GM23338 (cell line): ENCODE measurements at regions not wholly inside any gene's neighbourhood (a gene's known extent, or its start where the extent isn't known, plus 50 kb on each side); places are given as distances from the start of the nearest gene placed in this dataset.

Experiments used
- ATAC-seq: fragments of 200-7000 bp; cut with Tn5 transposase; 3 replicates; pipeline ENCODE4 v1.9.1; 2020
- DNase-seq: peaks from one replicate; pipeline ENCODE4 v3.0.0-alpha.2; 2015; ENCODE audit warnings: low spot score
- H2AFZ ChIP-seq: fragments of 200-600 bp; sonication (generic); 2 replicates; pipeline ENCODE4 v1.8.0; 2016; ENCODE audit warnings: antibody characterized with exemption, mild to moderate bottlenecking, moderate library complexity
- H3F3A ChIP-seq: fragments of 200-600 bp; sonication (generic); replicated peaks from 2 replicates; pipeline ENCODE4 v1.8.0; 2017; ENCODE audit warnings: antibody characterized with exemption, mixed run types, low read depth
- H3K27ac ChIP-seq: fragments of 200-600 bp; sonication (generic); 2 replicates; pipeline ENCODE4 v1.6.1; 2016; ENCODE audit warnings: low read depth
- H3K27me3 ChIP-seq: fragments of 200-600 bp; sonication (generic); 2 replicates; pipeline ENCODE4 v1.8.0; 2016; ENCODE audit warnings: mild to moderate bottlenecking, mixed run types, moderate library complexity; ENCODE audit not compliant: insufficient read depth
- H3K36me3 ChIP-seq: fragments of 200-600 bp; sonication (generic); 2 replicates; pipeline ENCODE4 v1.8.0; 2016; ENCODE audit warnings: mild to moderate bottlenecking; ENCODE audit not compliant: insufficient read depth
- H3K4me1 ChIP-seq: fragments of 200-600 bp; sonication (generic); 2 replicates; pipeline ENCODE4 v1.8.0; 2016; ENCODE audit warnings: mild to moderate bottlenecking, moderate library complexity; ENCODE audit not compliant: insufficient read depth
- H3K4me2 ChIP-seq: fragments of 200-600 bp; sonication (generic); 2 replicates; pipeline ENCODE4 v1.7.1; 2017; ENCODE audit warnings: mixed run types
- H3K4me3 ChIP-seq: fragments of 200-600 bp; sonication (generic); 2 replicates; pipeline ENCODE4 v1.6.1; 2016; ENCODE audit warnings: mixed run types
- H3K79me2 ChIP-seq: fragments of 200-600 bp; sonication (generic); replicated peaks from 2 replicates; pipeline ENCODE4 v1.8.0; 2017; ENCODE audit warnings: mild to moderate bottlenecking; ENCODE audit not compliant: insufficient read depth
- H3K9me2 ChIP-seq: fragments of 200-600 bp; sonication (generic); 2 replicates; pipeline ENCODE4 v1.8.0; 2017; ENCODE audit not compliant: insufficient read depth
- H4K20me1 ChIP-seq: fragments of 200-600 bp; sonication (generic); replicated peaks from 2 replicates; pipeline ENCODE4 v1.8.0; 2017; ENCODE audit warnings: mild to moderate bottlenecking; ENCODE audit not compliant: insufficient read depth
- H3K27ac Mint-ChIP-seq: 2 replicates; pipeline ENCODE4 v1.8.0; 2020; ENCODE audit warnings: inconsistent platforms, mild to moderate bottlenecking, moderate library complexity, mixed read lengths
- H3K27me3 Mint-ChIP-seq: 3 replicates; pipeline ENCODE4 v1.8.0; 2022; ENCODE audit warnings: low read depth, mild to moderate bottlenecking, moderate library complexity, mixed read lengths, inconsistent platforms; ENCODE audit not compliant: insufficient read depth, poor library complexity
- H3K36me3 Mint-ChIP-seq: 3 replicates; pipeline ENCODE4 v1.8.0; 2021; ENCODE audit warnings: low read depth, mild to moderate bottlenecking, inconsistent platforms, moderate library complexity, mixed read lengths
- H3K4me1 Mint-ChIP-seq: 3 replicates; pipeline ENCODE4 v1.8.0; 2020; ENCODE audit warnings: mild to moderate bottlenecking, inconsistent platforms, mixed read lengths
- H3K4me3 Mint-ChIP-seq: 3 replicates; pipeline ENCODE4 v1.8.0; 2021; ENCODE audit warnings: moderate library complexity, mild to moderate bottlenecking, inconsistent platforms, mixed read lengths
- H3K9me3 Mint-ChIP-seq: 3 replicates; pipeline ENCODE4 v1.8.0; 2020; ENCODE audit warnings: moderate library complexity, mild to moderate bottlenecking, inconsistent platforms, mixed read lengths
- CREB1 ChIP-seq: fragments of 250-450 bp; sonication (Bioruptor Pico); IDR thresholded peaks from 2 replicates; pipeline ENCODE4 v1.5.0; 2020; ENCODE audit warnings: low read depth, mild to moderate bottlenecking, moderate library complexity
- CTCF ChIP-seq, 2 experiments: fragments of 200-600 bp in 1 of 2; sonication (generic) in 1 of 2; conservative IDR thresholded peaks; 2 replicates each; pipeline versions ENCODE4 v1.5.1 to v1.6.1; 2016 to 2017; ENCODE audit warnings: antibody characterized with exemption in 2 of 2, low read depth in 2 of 2, mild to moderate bottlenecking in 2 of 2, moderate library complexity in 1 of 2
- ETS1 ChIP-seq: IDR thresholded peaks from 2 replicates; pipeline ENCODE4 v1.6.1; 2016; ENCODE audit warnings: antibody characterized with exemption
- EZH2 ChIP-seq: fragments of 200-600 bp; sonication (generic); IDR thresholded peaks from one replicate; pipeline ENCODE4 v1.8.0; 2017; ENCODE audit warnings: antibody characterized with exemption, mild to moderate bottlenecking, low read depth; ENCODE audit not compliant: unreplicated experiment
- EZH2phosphoT487 ChIP-seq: fragments of 200-600 bp; sonication (generic); IDR thresholded peaks from one replicate; pipeline ENCODE4 v1.8.1; 2018; ENCODE audit warnings: antibody characterized with exemption; ENCODE audit not compliant: unreplicated experiment
- JUNB ChIP-seq: IDR thresholded peaks from one replicate; pipeline ENCODE4 v1.6.1; 2016; ENCODE audit warnings: antibody characterized with exemption; ENCODE audit not compliant: unreplicated experiment
- NANOG ChIP-seq: IDR thresholded peaks from 2 replicates; pipeline ENCODE4 v1.6.1; 2016; ENCODE audit warnings: antibody characterized with exemption, borderline replicate concordance
- POLR2AphosphoS5 ChIP-seq: IDR thresholded peaks from 2 replicates; pipeline ENCODE4 v1.6.1; 2016; ENCODE audit warnings: antibody characterized with exemption, low read depth
- REST ChIP-seq: IDR thresholded peaks from one replicate; pipeline ENCODE4 v1.6.1; 2018; ENCODE audit warnings: antibody characterized with exemption; ENCODE audit not compliant: unreplicated experiment
- STAT1 ChIP-seq: IDR thresholded peaks from one replicate; pipeline ENCODE4 v1.6.1; 2016; ENCODE audit warnings: antibody characterized with exemption; ENCODE audit not compliant: unreplicated experiment
- ZNF114 ChIP-seq: fragments of 250-450 bp; sonication (Bioruptor Pico); IDR thresholded peaks from 2 replicates; pipeline ENCODE4 v1.5.0; 2020; ENCODE audit warnings: mild to moderate bottlenecking, moderate library complexity
- ZNF331 ChIP-seq: fragments of 250-450 bp; sonication (Bioruptor Pico); IDR thresholded peaks from 2 replicates; pipeline ENCODE4 v1.5.0; 2020; ENCODE audit warnings: low read depth, mild to moderate bottlenecking, moderate library complexity
- ZNF462 ChIP-seq: fragments of 250-450 bp; sonication (Bioruptor Pico); IDR thresholded peaks from 2 replicates; pipeline ENCODE4 v1.5.0; 2020; ENCODE audit warnings: mild to moderate bottlenecking, moderate library complexity

GRCh38 chr4:114146947-114147618 is 167.6 kb upstream of the ARSJ start:
- Mint-ChIP-seq H3K4me3 (no peak overlapping the region), H3K9me3 (peaks cover 10% of the 10 kb centered on the region; the same call in 1 of the 3 replicates), H3K36me3 (peaks cover 2% of the 10 kb centered on the region; the same call in 1 of the 3 replicates), H3K4me1 (peaks cover 8% of the 10 kb centered on the region; the same call in 1 of the 3 replicates), H3K27ac (peak overlapping the region; percentile 41; the same call in 1 of the 2 replicates), H3K27me3 (no peaks in the 10 kb centered on the region)
- Histone ChIP-seq H3K4me1 (no peaks in the 10 kb centered on the region), H3K36me3 (no peaks in the 10 kb centered on the region), H3F3A (no peaks in the 10 kb centered on the region), H3K4me2 (no peak overlapping the region), H2AFZ (peak overlapping the region; percentile 94), H3K9me2 (0 out of 2 replicates have a peak, but pooled peaks cover 8% of the 10 kb centered on the region), H3K27ac (no peak overlapping the region), H4K20me1 (no peaks in the 10 kb centered on the region), H3K4me3 (no peak overlapping the region), H3K27me3 (no peaks in the 10 kb centered on the region), H3K79me2 (no peaks in the 10 kb centered on the region)
- TF ChIP-seq ZNF331 (CRISPR knock-in tag) (no peak), CREB1 (CRISPR knock-in tag) (no peak), ZNF114 (CRISPR knock-in tag) (no peak), NANOG (no peak), REST (no peak), POLR2AphosphoS5 (no peak), STAT1 (no peak), JUNB (no peak), ZNF462 (CRISPR knock-in tag) (no peak), CTCF (conservative IDR thresholded peaks at IDR 0.05; ENCODE audit: low read depth in 2 of 2) (no peak), EZH2phosphoT487 (no peak), EZH2 (no peak), ETS1 (no peak)
- ATAC-seq = no peak
- no peak for DNase-seq
